ENCODE measurements at regions not wholly inside any gene's neighbourhood (a gene's known extent, or its start where the extent isn't known, plus 50 kb on each side); places are given as distances from the start of the nearest gene placed in this dataset.

DNA sequence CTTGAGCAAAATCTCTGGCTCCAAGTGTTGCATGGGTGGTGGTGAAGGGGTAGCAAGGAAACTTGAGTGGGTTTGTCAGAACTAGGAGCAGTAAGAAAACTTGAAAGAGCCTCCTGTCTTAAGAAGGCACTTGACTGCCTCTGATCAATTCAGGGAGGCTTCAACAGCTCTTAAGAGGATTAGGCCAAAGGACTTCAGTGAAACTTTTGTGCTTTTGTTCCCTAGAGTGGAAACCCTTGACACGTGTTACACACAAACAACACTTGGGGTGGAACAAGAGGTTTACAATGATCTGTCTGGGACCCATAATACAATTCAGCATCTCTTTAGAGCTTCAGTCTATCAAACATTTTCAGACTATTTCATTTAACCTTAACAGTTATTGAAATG lies 80.1 kb upstream of the ARMC2 start:
- DNase-seq (ENCODE audit: low spot score), result no peak
- Histone ChIP-seq H3K27ac (ENCODE audit: low read depth) (no peak overlapping the region), H3K4me1 (ENCODE audit: insufficient read depth) (peaks cover 9% of the 10 kb centered on the region), H3F3A (replicated peaks; ENCODE audit: low read depth) (no peaks in the 10 kb centered on the region), H3K36me3 (ENCODE audit: insufficient read depth) (no peaks in the 10 kb centered on the region), H3K4me2 (no peak overlapping the region), H3K79me2 (replicated peaks; ENCODE audit: insufficient read depth) (no peaks in the 10 kb centered on the region), H3K27me3 (ENCODE audit: insufficient read depth) (no peaks in the 10 kb centered on the region), H2AFZ (no peak overlapping the region; the same call in 1 of the 2 replicates), H4K20me1 (replicated peaks; ENCODE audit: insufficient read depth) (no peaks in the 10 kb centered on the region), H3K4me3 (no peak overlapping the region), H3K9me2 (ENCODE audit: insufficient read depth) (0 out of 2 replicates have a peak, but pooled peaks cover 3% of the 10 kb centered on the region)
- ATAC-seq, result no peak
- TF ChIP-seq JUNB (IDR thresholded peaks at IDR 0.05; ENCODE audit: unreplicated experiment), result no peak
- no peak for TF ChIP-seq NANOG (IDR thresholded peaks at IDR 0.05; ENCODE audit: borderline replicate concordance)
- TF ChIP-seq ZNF114 (CRISPR knock-in tag; IDR thresholded peaks at IDR 0.05), result no peak
- TF ChIP-seq, protein P1, sequence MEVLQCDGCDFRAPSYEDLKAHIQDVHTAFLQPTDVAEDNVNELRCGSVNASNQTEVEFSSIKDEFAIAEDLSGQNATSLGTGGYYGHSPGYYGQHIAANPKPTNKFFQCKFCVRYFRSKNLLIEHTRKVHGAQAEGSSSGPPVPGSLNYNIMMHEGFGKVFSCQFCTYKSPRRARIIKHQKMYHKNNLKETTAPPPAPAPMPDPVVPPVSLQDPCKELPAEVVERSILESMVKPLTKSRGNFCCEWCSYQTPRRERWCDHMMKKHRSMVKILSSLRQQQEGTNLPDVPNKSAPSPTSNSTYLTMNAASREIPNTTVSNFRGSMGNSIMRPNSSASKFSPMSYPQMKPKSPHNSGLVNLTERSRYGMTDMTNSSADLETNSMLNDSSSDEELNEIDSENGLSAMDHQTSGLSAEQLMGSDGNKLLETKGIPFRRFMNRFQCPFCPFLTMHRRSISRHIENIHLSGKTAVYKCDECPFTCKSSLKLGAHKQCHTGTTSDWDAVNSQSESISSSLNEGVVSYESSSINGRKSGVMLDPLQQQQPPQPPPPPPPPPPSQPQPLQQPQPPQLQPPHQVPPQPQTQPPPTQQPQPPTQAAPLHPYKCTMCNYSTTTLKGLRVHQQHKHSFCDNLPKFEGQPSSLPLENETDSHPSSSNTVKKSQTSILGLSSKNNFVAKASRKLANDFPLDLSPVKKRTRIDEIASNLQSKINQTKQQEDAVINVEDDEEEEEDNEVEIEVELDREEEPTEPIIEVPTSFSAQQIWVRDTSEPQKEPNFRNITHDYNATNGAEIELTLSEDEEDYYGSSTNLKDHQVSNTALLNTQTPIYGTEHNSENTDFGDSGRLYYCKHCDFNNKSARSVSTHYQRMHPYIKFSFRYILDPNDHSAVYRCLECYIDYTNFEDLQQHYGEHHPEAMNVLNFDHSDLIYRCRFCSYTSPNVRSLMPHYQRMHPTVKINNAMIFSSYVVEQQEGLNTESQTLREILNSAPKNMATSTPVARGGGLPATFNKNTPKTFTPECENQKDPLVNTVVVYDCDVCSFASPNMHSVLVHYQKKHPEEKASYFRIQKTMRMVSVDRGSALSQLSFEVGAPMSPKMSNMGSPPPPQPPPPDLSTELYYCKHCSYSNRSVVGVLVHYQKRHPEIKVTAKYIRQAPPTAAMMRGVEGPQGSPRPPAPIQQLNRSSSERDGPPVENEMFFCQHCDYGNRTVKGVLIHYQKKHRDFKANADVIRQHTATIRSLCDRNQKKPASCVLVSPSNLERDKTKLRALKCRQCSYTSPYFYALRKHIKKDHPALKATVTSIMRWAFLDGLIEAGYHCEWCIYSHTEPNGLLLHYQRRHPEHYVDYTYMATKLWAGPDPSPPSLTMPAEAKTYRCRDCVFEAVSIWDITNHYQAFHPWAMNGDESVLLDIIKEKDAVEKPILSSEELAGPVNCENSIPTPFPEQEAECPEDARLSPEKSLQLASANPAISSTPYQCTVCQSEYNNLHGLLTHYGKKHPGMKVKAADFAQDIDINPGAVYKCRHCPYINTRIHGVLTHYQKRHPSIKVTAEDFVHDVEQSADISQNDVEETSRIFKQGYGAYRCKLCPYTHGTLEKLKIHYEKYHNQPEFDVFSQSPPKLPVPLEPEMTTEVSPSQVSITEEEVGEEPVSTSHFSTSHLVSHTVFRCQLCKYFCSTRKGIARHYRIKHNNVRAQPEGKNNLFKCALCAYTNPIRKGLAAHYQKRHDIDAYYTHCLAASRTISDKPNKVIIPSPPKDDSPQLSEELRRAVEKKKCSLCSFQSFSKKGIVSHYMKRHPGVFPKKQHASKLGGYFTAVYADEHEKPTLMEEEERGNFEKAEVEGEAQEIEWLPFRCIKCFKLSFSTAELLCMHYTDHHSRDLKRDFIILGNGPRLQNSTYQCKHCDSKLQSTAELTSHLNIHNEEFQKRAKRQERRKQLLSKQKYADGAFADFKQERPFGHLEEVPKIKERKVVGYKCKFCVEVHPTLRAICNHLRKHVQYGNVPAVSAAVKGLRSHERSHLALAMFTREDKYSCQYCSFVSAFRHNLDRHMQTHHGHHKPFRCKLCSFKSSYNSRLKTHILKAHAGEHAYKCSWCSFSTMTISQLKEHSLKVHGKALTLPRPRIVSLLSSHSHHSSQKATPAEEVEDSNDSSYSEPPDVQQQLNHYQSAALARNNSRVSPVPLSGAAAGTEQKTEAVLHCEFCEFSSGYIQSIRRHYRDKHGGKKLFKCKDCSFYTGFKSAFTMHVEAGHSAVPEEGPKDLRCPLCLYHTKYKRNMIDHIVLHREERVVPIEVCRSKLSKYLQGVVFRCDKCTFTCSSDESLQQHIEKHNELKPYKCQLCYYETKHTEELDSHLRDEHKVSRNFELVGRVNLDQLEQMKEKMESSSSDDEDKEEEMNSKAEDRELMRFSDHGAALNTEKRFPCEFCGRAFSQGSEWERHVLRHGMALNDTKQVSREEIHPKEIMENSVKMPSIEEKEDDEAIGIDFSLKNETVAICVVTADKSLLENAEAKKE (CRISPR knock-in tag; IDR thresholded peaks at IDR 0.05), result no peak
- no peak for TF ChIP-seq ZNF331 (CRISPR knock-in tag; IDR thresholded peaks at IDR 0.05; ENCODE audit: low read depth)
- TF ChIP-seq EZH2 (IDR thresholded peaks at IDR 0.05; ENCODE audit: low read depth, unreplicated experiment), result no peak
- no peak for TF ChIP-seq EZH2phosphoT487 (IDR thresholded peaks at IDR 0.05; ENCODE audit: unreplicated experiment)
- TF ChIP-seq POLR2AphosphoS5 (IDR thresholded peaks at IDR 0.05; ENCODE audit: low read depth), result no peak
- TF ChIP-seq STAT1 (IDR thresholded peaks at IDR 0.05; ENCODE audit: unreplicated experiment), result no peak
- TF ChIP-seq, protein P2, sequence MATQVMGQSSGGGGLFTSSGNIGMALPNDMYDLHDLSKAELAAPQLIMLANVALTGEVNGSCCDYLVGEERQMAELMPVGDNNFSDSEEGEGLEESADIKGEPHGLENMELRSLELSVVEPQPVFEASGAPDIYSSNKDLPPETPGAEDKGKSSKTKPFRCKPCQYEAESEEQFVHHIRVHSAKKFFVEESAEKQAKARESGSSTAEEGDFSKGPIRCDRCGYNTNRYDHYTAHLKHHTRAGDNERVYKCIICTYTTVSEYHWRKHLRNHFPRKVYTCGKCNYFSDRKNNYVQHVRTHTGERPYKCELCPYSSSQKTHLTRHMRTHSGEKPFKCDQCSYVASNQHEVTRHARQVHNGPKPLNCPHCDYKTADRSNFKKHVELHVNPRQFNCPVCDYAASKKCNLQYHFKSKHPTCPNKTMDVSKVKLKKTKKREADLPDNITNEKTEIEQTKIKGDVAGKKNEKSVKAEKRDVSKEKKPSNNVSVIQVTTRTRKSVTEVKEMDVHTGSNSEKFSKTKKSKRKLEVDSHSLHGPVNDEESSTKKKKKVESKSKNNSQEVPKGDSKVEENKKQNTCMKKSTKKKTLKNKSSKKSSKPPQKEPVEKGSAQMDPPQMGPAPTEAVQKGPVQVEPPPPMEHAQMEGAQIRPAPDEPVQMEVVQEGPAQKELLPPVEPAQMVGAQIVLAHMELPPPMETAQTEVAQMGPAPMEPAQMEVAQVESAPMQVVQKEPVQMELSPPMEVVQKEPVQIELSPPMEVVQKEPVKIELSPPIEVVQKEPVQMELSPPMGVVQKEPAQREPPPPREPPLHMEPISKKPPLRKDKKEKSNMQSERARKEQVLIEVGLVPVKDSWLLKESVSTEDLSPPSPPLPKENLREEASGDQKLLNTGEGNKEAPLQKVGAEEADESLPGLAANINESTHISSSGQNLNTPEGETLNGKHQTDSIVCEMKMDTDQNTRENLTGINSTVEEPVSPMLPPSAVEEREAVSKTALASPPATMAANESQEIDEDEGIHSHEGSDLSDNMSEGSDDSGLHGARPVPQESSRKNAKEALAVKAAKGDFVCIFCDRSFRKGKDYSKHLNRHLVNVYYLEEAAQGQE (IDR thresholded peaks at IDR 0.05; ENCODE audit: unreplicated experiment), result no peak
- TF ChIP-seq, protein P3, sequence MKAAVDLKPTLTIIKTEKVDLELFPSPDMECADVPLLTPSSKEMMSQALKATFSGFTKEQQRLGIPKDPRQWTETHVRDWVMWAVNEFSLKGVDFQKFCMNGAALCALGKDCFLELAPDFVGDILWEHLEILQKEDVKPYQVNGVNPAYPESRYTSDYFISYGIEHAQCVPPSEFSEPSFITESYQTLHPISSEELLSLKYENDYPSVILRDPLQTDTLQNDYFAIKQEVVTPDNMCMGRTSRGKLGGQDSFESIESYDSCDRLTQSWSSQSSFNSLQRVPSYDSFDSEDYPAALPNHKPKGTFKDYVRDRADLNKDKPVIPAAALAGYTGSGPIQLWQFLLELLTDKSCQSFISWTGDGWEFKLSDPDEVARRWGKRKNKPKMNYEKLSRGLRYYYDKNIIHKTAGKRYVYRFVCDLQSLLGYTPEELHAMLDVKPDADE (IDR thresholded peaks at IDR 0.05), result no peak
- no peak for TF ChIP-seq CREB1 (CRISPR knock-in tag; IDR thresholded peaks at IDR 0.05; ENCODE audit: low read depth)
- TF ChIP-seq, protein P4, sequence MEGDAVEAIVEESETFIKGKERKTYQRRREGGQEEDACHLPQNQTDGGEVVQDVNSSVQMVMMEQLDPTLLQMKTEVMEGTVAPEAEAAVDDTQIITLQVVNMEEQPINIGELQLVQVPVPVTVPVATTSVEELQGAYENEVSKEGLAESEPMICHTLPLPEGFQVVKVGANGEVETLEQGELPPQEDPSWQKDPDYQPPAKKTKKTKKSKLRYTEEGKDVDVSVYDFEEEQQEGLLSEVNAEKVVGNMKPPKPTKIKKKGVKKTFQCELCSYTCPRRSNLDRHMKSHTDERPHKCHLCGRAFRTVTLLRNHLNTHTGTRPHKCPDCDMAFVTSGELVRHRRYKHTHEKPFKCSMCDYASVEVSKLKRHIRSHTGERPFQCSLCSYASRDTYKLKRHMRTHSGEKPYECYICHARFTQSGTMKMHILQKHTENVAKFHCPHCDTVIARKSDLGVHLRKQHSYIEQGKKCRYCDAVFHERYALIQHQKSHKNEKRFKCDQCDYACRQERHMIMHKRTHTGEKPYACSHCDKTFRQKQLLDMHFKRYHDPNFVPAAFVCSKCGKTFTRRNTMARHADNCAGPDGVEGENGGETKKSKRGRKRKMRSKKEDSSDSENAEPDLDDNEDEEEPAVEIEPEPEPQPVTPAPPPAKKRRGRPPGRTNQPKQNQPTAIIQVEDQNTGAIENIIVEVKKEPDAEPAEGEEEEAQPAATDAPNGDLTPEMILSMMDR (conservative IDR thresholded peaks at IDR 0.05; ENCODE audit: low read depth in 2 of 2), result no peak
- no peak overlapping the region for H3K27ac Mint-ChIP-seq
- no peaks in the 10 kb centered on the region for H3K27me3 Mint-ChIP-seq (ENCODE audit: insufficient read depth, low read depth, poor library complexity)
- peaks cover 8% of the 10 kb centered on the region for H3K4me1 Mint-ChIP-seq
- peaks cover 4% of the 10 kb centered on the region; the same call in 2 of the 3 replicates for H3K9me3 Mint-ChIP-seq
- no peak overlapping the region for H3K4me3 Mint-ChIP-seq
- no peaks in the 10 kb centered on the region for H3K36me3 Mint-ChIP-seq (ENCODE audit: low read depth)

Measured in GM23338 (cell line).